Activated effector memory CD4-positive, alpha-beta T cell treated with anti-CD3 and anti-CD28 coated beads, Interleukin-2, amount 50 U/mL, for 16 hours (primary cell): ENCODE measurements at regions not wholly inside any gene's neighbourhood (a gene's known extent, or its start where the extent isn't known, plus 50 kb on each side); places are given as distances from the start of the nearest gene placed in this dataset.

ENCODE experiments used
- DNase-seq: peaks from one replicate; pipeline ENCODE4 v3.0.0-alpha.2; 2020

DNA sequence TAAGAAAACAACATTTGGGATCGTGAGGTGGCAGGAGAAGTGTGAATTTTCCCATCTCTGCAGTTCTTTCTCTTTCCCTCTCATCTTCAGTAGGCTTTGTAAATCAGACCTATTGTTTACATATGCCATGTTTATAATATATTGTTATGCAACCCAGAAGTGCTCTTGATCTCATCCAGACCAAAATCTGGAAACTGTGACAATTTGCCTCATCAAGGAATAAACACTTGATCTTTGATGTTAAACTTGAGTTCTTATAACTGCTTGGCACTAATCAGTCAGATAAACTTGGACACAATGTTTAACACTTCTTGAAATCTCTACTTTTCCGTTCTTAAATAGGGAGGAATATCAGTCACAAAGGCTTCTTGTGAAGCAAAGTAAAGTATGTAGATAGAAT, 384.7 kb downstream of the DMRT2 start:
- no peak for DNase-seq

DNA sequence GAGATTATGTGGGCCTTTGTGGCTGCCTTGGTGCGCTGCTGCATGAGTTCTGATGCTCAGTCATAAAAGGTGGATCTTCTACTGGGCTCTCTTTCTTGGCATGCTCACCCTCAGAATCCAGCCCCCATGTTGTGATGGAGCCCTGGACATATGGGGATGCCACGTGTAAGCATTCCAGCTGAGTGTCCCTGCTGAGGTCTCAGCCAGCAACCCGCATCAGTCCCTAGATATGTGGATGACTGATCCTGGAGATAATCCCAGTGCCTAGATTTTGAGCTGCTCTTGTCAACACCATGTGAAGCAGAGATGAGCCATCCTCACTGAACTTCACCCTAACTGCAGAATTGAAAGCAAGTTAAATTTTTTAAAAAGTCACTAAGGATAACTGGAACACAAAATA, 390.1 kb downstream of the DMRT2 start:
- no peak for DNase-seq

GRCh38 chr9:1442105-1442504, 391.9 kb downstream of the DMRT2 start:
- no peak for DNase-seq

- no peak for DNase-seq
These were observed 393.3 kb downstream of the DMRT2 start for GRCh38 chr9:1443450-1443849.

DNA sequence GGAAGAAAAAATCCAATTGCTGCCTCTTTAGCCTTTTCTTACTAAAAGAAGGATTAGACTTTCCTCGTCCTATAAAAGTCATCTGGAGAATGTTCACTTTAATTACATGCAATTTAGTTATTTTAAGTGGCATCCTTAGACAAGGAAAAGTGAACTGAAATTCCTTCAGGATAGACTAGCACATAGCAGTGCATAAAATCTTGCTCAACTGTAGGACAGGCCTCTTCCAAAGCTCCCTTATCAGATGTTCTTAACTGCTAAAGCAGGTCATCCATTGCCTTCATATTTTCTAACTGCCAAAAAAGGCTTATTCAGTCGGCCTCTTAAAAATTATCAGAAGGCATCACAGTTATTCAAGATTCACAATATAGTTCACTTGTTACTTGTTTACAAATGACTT, 396.5 kb downstream of the DMRT2 start:
- DNase-seq, result no peak

GRCh38 chr9:1453636-1454035, 403.5 kb downstream of the DMRT2 start:
- DNase-seq, result no peak

- DNase-seq, result no peak
These were observed 404.1 kb downstream of the DMRT2 start for GRCh38 chr9:1454211-1454610.

- no peak for DNase-seq
These were observed 404.6 kb downstream of the DMRT2 start for GRCh38 chr9:1454616-1455347.

GRCh38 chr9:1455766-1456165, 405.6 kb downstream of the DMRT2 start:
- DNase-seq, result no peak

DNA sequence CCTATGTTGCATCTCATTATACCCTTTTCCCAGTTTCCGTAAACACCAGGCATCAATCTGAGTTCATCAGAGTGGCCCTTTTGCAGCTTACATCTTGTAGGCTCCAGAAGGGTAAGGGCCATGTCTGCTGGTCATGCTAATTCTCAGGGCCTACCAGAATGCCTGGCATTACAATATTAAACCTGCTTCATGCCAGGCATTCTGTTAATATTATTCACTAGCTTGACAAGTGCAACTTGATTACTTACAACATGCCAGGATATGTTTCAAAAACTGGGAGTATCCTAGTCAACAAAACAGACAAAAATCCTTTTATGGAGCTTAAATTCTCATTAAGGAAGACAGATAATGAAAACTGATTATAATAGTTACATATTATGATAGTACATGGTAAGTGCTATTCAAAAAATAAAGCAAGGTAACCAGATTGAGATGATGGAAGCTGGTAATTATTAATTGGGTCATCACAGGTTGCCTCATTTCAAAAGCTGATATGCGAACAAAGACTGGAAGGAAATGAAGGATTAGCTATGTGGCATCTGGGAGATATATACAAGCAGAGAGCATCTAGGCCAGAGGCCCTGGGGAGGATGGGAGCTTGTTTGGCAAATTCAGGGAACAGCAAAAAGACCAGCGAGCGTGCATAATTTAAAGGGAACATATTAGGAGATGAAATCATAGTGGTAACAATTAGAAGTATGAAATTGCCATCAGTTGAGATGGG, 406.3 kb downstream of the DMRT2 start:
- DNase-seq, result no peak

DNA sequence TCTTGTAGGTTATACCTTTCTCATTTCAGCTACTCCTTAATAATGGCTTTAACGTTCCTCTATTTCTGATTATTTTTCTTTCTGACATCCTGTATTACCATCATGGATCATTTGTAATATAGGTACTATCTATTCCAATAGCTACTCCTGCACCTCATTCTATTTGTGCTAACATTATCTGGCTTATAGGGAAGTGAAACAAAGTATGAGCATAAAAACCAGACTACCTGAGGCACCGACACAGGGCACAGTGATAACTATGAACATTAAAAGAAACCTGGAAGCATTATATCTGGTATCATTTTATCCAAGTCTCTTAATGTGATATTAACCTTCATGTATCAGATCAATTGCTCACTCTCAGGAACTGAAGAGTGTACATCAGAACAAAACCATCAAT, 407.3 kb downstream of the DMRT2 start:
- DNase-seq, result no peak

- DNase-seq, result no peak
These were observed 408.3 kb downstream of the DMRT2 start for GRCh38 chr9:1458503-1458902.

GRCh38 chr9:1460143-1460769, 410.1 kb downstream of the DMRT2 start:
- no peak for DNase-seq

DNA sequence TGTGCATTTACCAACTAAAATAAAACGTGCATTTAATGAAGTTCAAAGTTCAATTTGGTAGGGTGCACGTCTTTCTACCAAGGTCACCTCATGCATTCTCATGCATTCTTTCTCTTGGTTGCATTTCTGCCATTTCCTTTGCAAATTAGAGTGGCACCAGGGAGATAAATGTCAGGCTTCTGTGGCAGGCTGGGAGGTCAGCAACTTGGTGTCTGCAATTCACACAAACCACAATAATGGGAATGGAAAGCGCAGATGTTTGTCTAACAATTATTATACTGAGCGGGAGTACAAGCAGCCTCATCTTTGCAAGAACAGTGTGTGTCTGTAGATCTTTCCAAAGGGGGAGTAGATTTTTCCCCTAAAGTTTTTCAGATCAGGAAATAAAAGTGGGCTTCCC, 411.7 kb downstream of the DMRT2 start:
- no peak for DNase-seq

DNA sequence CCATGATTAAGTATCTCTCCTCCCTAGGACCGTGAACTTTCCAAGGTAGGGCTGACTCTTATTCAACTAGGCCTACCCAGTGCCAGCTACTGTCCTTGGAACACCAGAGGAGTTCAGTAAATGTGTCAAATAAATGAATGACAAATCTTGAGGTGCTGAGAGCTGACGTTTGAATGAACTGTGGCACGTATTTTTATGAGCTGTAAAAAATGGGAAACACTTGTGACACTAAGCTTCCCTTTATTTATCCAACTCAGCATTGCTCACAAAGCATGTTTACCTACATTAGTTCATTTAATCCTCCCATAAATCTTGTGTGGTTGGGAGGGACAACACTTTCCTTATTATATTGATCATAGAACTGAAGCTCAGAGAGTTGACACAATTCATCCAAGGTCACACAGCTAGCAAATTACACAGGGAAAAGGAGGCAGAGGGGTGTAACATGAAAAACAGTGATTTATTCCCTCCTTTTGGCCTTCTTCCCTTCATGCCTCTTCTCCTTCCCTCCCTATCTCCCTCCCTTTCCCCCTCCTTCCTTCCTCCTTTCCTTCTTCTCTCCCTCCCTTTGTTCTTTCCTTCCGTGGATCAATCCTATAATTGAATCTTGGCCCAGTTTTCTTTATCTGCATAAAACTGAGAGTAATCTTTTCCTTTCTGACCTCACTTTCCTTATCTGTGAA, 412.6 kb downstream of the DMRT2 start:
- DNase-seq, result no peak

GRCh38 chr9:1469996-1470395, 419.8 kb downstream of the DMRT2 start:
- no peak for DNase-seq

DNA sequence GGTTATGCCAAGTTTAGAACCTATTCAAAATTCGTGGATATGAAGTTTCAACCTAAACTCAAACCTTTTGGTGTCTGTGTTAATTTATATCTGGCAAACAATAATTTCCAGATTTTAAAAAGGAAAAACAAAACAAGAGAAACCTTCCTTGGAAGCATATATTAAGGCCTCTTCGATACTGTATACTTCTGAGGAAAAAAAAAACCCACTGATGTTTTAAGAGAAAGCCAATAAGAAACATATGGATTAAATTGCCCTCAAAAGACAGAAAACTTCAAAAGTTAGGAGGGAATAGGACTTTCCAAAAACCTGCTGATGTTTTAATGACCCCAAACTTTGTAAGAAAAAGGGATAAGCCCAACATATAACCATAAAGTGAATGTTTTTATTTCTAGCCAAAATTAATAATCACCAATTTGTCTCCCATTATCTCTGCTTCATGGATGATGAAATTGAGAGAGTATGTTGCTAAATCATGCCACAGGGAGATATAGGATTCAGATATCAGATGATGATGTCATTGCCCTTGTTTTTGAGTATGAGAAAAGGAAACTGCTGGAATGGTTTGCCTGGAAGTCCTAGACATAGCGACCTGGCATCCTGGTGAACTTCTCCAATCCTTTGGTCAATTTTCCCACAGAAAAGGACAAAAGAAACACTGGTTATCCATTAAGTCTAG, 423.9 kb downstream of the DMRT2 start:
- DNase-seq, result no peak

DNA sequence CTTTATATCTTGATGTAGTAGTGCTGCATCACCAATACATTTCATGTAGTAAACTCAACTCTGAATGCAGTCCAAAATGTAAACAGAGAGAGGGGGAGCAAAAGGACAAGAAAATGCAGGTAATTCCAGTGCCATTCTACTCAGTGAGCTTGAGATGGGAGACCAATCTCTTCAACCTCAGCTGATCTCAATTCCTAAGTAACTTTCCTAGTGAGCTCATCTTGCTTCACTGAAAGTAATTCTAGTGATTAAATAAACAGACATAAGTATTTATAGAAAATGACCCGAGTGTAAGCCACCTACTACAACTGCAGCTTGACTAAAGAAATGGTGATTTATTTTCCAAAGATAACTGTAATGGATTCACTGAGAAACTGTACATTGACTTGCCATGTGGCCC, 424.5 kb downstream of the DMRT2 start:
- no peak for DNase-seq

- no peak for DNase-seq
These were observed 440.4 kb downstream of the DMRT2 start for GRCh38 chr9:1490341-1491232.

DNA sequence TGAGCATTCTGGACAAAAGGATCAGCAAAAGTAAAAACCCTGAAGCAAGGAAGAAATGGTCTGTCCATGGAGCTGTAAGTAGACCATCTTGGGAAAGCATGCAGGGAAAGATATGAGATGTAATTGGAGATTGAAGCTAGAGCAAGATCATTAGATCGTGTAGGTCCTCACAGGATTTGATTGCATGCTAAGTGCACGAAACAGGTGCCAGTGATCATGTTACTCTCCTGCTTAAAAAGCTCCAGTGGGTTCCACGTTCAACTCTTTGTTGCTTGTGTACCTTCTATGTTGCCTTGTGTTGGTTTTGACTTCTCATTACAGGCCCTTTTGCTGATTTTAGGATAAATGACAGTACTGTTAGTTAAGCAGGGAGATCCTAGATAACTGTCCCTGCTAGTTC, 442.0 kb downstream of the DMRT2 start:
- DNase-seq, result no peak

DNA sequence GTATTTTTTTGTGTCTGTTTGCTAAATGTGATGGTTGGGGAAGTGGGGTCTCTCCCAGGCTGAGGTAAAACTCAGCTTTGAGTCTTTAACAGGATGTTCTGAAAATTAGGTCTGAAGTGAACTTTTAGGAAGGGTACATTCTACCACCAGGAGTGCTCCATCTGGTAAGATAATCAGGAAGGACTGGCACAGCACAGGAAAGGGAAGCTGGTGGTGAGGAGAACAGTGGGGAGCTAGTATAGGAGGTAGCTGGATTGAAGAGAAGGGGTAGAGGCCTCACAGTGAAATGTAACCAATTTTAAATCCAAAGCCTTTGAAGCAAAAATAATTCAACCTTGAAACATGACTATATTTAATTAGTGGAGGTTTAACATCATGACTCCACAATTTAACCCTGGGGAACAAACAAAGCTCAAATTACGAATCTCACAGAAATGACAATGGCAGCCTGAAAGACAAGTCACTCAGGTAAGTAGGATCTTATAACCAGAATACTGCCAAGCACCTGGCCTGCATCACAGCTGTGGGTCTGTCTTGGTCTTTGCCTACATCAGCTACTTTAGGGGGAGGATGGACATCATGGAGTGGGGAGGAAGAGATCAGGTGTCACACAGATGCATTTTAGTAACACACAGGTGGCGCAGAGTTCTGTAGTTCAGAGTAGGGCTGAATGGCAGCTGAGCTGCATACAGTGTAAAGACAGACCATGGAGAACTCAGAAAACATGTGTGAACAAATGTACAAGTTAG, 445.3 kb downstream of the DMRT2 start:
- DNase-seq, result no peak
